BJ (cell line): ENCODE measurements at regions not wholly inside any gene's neighbourhood (a gene's known extent, or its start where the extent isn't known, plus 50 kb on each side); places are given as distances from the start of the nearest gene placed in this dataset.
"Not testable (repeated sequence)": the region's sequence is repeated elsewhere in the genome, so short reads cannot be mapped to it uniquely, and the experiment has no call there.

Experiments
- CTCF ChIA-PET: fragments of 350-600 bp; formaldehyde crosslinking; extraction: SDS; loops from one replicate; lab custom pipeline; 2021; ENCODE audit warnings: antibody characterized with exemption, inconsistent platforms; lab: Yijun Ruan, JAX
- POLR2A ChIA-PET: fragments of 300-600 bp; sonication (Branson Sonifier 250); formaldehyde crosslinking; extraction: SDS; loops from one replicate; lab custom pipeline; 2021; ENCODE audit warnings: antibody characterized with exemption; lab: Charles Lee
- DNase-seq: peaks from one replicate; pipeline ENCODE4 v3.0.0-alpha.2; 2011; ENCODE audit warnings: low read depth
- H3K27me3 ChIP-seq: 2 replicates; pipeline ENCODE4 v1.6.0; 2011; ENCODE audit warnings: low read length; ENCODE audit not compliant: control insufficient read depth, insufficient read depth
- H3K36me3 ChIP-seq: 2 replicates; pipeline ENCODE4 v1.5.1; 2011; ENCODE audit warnings: low read length; ENCODE audit not compliant: control insufficient read depth, insufficient read depth
- H3K4me3 ChIP-seq: 2 replicates; pipeline ENCODE4 v1.5.1; 2011; ENCODE audit warnings: low read depth, mild to moderate bottlenecking, control low read depth, low read length
- CTCF ChIP-seq: IDR thresholded peaks from 2 replicates; pipeline ENCODE4 v1.5.1; 2011; ENCODE audit warnings: low read depth, mild to moderate bottlenecking, control low read depth, inconsistent platforms, low read length, moderate library complexity; ENCODE audit not compliant: insufficient read depth

GRCh38 chrX:126489116-126489695 is 63.4 kb downstream of the DCAF12L1 start:
- H3K36me3 ChIP-seq = no peaks in the 10 kb centered on the region
- POLR2A ChIA-PET = no interaction called here
- no peaks in the 10 kb centered on the region for H3K27me3 ChIP-seq
- H3K4me3 ChIP-seq = no peak overlapping the region
- CTCF ChIA-PET = no interaction called here
- no peak for DNase-seq
- no peak for TF ChIP-seq CTCF

GRCh38 chrX:126485409-126485808 is 67.2 kb downstream of the DCAF12L1 start:
- TF ChIP-seq CTCF = no peak
- ChIA-PET POLR2A (no interaction called here), CTCF (no interaction called here)
- DNase-seq = no peak
- no peaks in the 10 kb centered on the region for H3K27me3 ChIP-seq
- no peaks in the 10 kb centered on the region for H3K36me3 ChIP-seq
- H3K4me3 ChIP-seq = no peak overlapping the region

- DNase-seq = no peak
- no peaks in the 10 kb centered on the region for H3K36me3 ChIP-seq
- POLR2A ChIA-PET = no interaction called here
- CTCF ChIA-PET = no interaction called here
- TF ChIP-seq CTCF = no peak
- no peak overlapping the region for H3K4me3 ChIP-seq
- no peaks in the 10 kb centered on the region for H3K27me3 ChIP-seq
These were observed 70.7 kb downstream of the DCAF12L1 start for GRCh38 chrX:126481916-126482315.

DNA sequence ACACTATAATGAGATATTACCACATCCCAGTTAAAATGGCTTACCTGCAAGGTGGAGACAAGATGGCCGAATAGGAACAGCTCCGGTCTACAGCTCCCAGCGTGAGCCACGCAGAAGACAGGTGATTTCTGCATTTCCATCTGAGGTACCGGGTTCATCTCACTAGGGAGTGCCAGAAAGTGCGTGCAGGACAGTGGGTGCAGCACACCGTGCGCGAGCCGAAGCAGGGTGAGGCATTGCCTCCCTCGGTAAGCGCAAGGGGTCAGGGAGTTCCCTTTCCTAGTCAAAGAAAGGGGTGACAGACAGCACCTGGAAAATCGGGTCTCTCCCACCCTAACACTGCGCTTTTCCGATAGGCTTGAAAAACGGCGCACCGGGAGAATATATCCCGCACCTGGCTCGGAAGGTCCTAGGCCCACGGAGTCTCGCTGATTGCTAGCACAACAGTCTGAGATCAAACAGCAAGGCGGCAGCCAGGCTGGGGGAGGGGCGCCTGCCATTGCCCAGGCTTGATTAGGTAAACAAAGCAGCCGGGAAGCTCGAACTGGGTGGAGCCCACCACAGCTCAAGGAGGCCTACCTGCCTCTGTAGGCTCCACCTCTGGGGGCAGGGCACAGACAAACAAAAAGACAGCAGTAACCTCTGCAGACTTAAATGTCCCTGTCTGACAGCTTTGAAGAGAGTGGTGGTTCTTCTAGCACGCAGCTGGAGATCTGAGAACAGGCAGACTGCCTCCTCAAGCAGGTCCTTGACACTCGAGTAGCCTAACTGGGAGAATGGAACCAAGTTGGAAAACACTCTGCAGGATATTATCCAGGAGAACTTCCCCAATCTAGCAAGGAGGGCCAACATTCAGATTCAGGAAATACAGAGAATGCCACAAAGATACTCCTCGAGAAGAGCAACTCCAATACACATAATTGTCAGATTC is 92.5 kb downstream of the DCAF12L1 start:
- H3K36me3 ChIP-seq, H3K4me3 ChIP-seq, DNase-seq, CTCF ChIA-PET, POLR2A ChIA-PET, H3K27me3 ChIP-seq: not testable (repeated sequence)

DNA sequence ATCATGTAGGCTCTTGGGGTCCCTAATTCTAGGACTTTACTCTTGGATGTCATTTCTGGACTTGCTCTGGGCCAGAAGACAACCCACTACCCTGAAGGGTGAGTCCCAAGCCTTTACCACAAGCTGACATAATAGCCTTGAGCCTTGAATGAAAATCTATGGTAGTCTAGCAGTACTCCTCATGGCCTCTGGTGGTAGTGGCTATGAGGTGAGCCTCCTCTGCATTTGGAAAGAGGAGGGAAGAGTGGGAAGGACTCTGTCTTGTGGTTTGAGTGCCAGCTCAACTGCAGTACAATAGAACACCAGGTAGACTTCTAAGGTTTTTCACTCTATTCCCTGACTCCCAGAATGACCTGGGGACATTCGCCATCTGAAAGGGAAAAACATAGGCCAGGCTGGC is 96.5 kb downstream of the DCAF12L1 start:
- H3K36me3 ChIP-seq = no peaks in the 10 kb centered on the region
- no peak overlapping the region for H3K4me3 ChIP-seq
- no peak for DNase-seq
- TF ChIP-seq CTCF = no peak
- ChIA-PET CTCF (no interaction called here), POLR2A (no interaction called here)
- H3K27me3 ChIP-seq = no peaks in the 10 kb centered on the region
